H1 (cell line): ENCODE measurements at regions not wholly inside any gene's neighbourhood (a gene's known extent, or its start where the extent isn't known, plus 50 kb on each side); places are given as distances from the start of the nearest gene placed in this dataset.

Experiments
- CTCF ChIA-PET: fragments of 300-600 bp; sonication (Branson Sonifier 250); formaldehyde crosslinking; loops from one replicate; lab custom pipeline; 2021; ENCODE audit not compliant: partially characterized antibody; lab: Charles Lee
- POLR2A ChIA-PET: fragments of 300-600 bp; sonication (Branson Sonifier 250); formaldehyde crosslinking; loops from one replicate; lab custom pipeline; 2021; ENCODE audit warnings: inconsistent platforms; ENCODE audit not compliant: partially characterized antibody; lab: Charles Lee
- DNase-seq, 2 experiments: peaks; one replicate each; pipeline versions ENCODE4 v3.0.0 to v3.0.0-alpha.2; 2010 to 2022; ENCODE audit warnings: low spot score in 2 of 2, low read depth in 1 of 2, mixed read lengths in 1 of 2
- FAIRE-seq: peaks from 2 replicates; lab custom pipeline; 2011; peaks lifted over from hg19 to GRCh38; lab: Jason Lieb, UNC
- H2AFZ ChIP-seq: 2 replicates; pipeline ENCODE4 v1.8.1; 2012; ENCODE audit warnings: low read length, inconsistent platforms
- H2AK5ac ChIP-seq: 2 replicates; pipeline ENCODE4 v1.6.1; 2013; ENCODE audit warnings: low read depth, low read length
- H2BK120ac ChIP-seq: replicated peaks from 2 replicates; pipeline ENCODE3; 2013; ENCODE audit warnings: low read depth, low read length, inconsistent platforms
- H2BK12ac ChIP-seq: 2 replicates; pipeline ENCODE4 v1.6.1; 2013; ENCODE audit warnings: low read depth, low read length
- H2BK15ac ChIP-seq: 2 replicates; pipeline ENCODE4 v1.6.1; 2013; ENCODE audit warnings: low read length
- H2BK20ac ChIP-seq: 2 replicates; pipeline ENCODE4 v1.6.1; 2013; ENCODE audit warnings: low read length
- H2BK5ac ChIP-seq: 2 replicates; pipeline ENCODE4 v1.6.1; 2013; ENCODE audit warnings: low read depth, low read length
- H3K14ac ChIP-seq: 2 replicates; pipeline ENCODE4 v1.6.1; 2013; ENCODE audit warnings: inconsistent platforms; ENCODE audit not compliant: insufficient read length
- H3K18ac ChIP-seq: 2 replicates; pipeline ENCODE4 v1.6.1; 2013; ENCODE audit warnings: low read length; ENCODE audit errors: extremely low read depth
- H3K23ac ChIP-seq: 2 replicates; pipeline ENCODE4 v1.6.1; 2013; ENCODE audit warnings: inconsistent platforms; ENCODE audit not compliant: insufficient read length
- H3K23me2 ChIP-seq: 2 replicates; pipeline ENCODE4 v1.6.1; 2013; ENCODE audit warnings: low read depth, low read length
- H3K27ac ChIP-seq: 2 replicates; pipeline ENCODE4 v1.6.1; 2011; ENCODE audit warnings: low read depth, low read length, inconsistent platforms
- H3K27me3 ChIP-seq, 4 experiments: replicated peaks in 1 of 4; 1 replicate in 1 of 4; 2 replicates in 3 of 4; pipeline versions ENCODE4 v1.6.1 to v1.8.1; 2011 to 2013; ENCODE audit warnings: low read length in 3 of 4, mild to moderate bottlenecking in 3 of 4, inconsistent platforms in 2 of 4, mixed read lengths in 2 of 4, moderate library complexity in 1 of 4; ENCODE audit not compliant: control insufficient read depth in 3 of 4, insufficient read depth in 3 of 4; ENCODE audit errors: extremely low read depth in 1 of 4
- H3K36me3 ChIP-seq, 4 experiments: 2 replicates each; pipeline versions ENCODE4 v1.6.1 to v1.8.1; 2011 to 2013; ENCODE audit warnings: mild to moderate bottlenecking in 4 of 4, low read length in 3 of 4, moderate library complexity in 2 of 4, control low read depth in 1 of 4, inconsistent platforms in 1 of 4; ENCODE audit not compliant: insufficient read depth in 4 of 4, control insufficient read depth in 2 of 4
- H3K4ac ChIP-seq: replicated peaks from 2 replicates; pipeline ENCODE3; 2013; ENCODE audit warnings: low read length, low read depth, mixed read lengths, inconsistent platforms; ENCODE audit not compliant: insufficient read length
- H3K4me1 ChIP-seq, 4 experiments: replicated peaks in 1 of 4; 1 replicate in 1 of 4; 2 replicates in 3 of 4; pipeline versions ENCODE4 v1.6.1 to v1.8.1; 2011 to 2013; ENCODE audit warnings: low read length in 3 of 4, inconsistent platforms in 2 of 4, mixed read lengths in 1 of 4; ENCODE audit not compliant: insufficient read depth in 4 of 4, control insufficient read depth in 3 of 4
- H3K4me2 ChIP-seq, 2 experiments: 2 replicates each; pipeline versions ENCODE4 v1.6.1 to v1.8.1; 2011 to 2013; ENCODE audit warnings: low read depth in 2 of 2, low read length in 2 of 2, control low read depth in 1 of 2, inconsistent platforms in 1 of 2, mild to moderate bottlenecking in 1 of 2; ENCODE audit not compliant: insufficient read depth in 1 of 2
- H3K4me3 ChIP-seq, 4 experiments: fragments of 200-600, 300-600 bp in 1 of 4; sonication (generic), shearing (Covaris generic), sonication (Bioruptor Twin) in 1 of 4; 2 replicates each; pipeline versions ENCODE4 v1.5.1 to v1.8.1; 2011 to 2016; ENCODE audit warnings: low read length in 4 of 4, low read depth in 3 of 4, control low read depth in 2 of 4, inconsistent platforms in 2 of 4, mild to moderate bottlenecking in 2 of 4, mixed read lengths in 1 of 4, moderate library complexity in 1 of 4; ENCODE audit not compliant: insufficient read depth in 2 of 4; ENCODE audit errors: extremely low read depth in 1 of 4
- H3K56ac ChIP-seq: replicated peaks from 2 replicates; pipeline ENCODE3; 2013; ENCODE audit warnings: low read depth, mild to moderate bottlenecking, mixed read lengths, low read length, inconsistent platforms; ENCODE audit not compliant: insufficient read length
- H3K79me1 ChIP-seq: 2 replicates; pipeline ENCODE4 v1.6.1; 2013; ENCODE audit warnings: low read depth, low read length, control low read depth
- H3K79me2 ChIP-seq, 2 experiments: 2 replicates each; pipeline versions ENCODE4 v1.6.1 to v1.8.1; 2012 to 2013; ENCODE audit warnings: low read length in 2 of 2, mild to moderate bottlenecking in 2 of 2, inconsistent platforms in 1 of 2; ENCODE audit not compliant: insufficient read depth in 2 of 2, control insufficient read depth in 1 of 2
- H3K9ac ChIP-seq, 4 experiments: replicated peaks in 1 of 4; 1 replicate in 1 of 4; 2 replicates in 3 of 4; pipeline versions ENCODE4 v1.6.1 to v1.8.1; 2011 to 2013; ENCODE audit warnings: low read depth in 3 of 4, low read length in 3 of 4, control low read depth in 2 of 4, mild to moderate bottlenecking in 2 of 4, moderate library complexity in 2 of 4, inconsistent platforms in 1 of 4; ENCODE audit errors: extremely low read depth in 1 of 4
- H3K9me3 ChIP-seq, 2 experiments: 2 replicates each; pipeline versions ENCODE4 v1.6.1 to v1.8.1; 2012 to 2013; ENCODE audit warnings: mild to moderate bottlenecking in 2 of 2, moderate library complexity in 2 of 2, control low read depth in 1 of 2, inconsistent platforms in 1 of 2, low read depth in 1 of 2, low read length in 1 of 2, mixed read lengths in 1 of 2; ENCODE audit not compliant: insufficient read depth in 2 of 2
- H4K20me1 ChIP-seq, 2 experiments: replicated peaks in 1 of 2; 2 replicates each; pipeline versions ENCODE3 to v1.8.1; 2011 to 2013; ENCODE audit warnings: inconsistent platforms in 2 of 2, low read length in 2 of 2, mild to moderate bottlenecking in 1 of 2; ENCODE audit not compliant: insufficient read depth in 2 of 2, control insufficient read depth in 1 of 2
- H4K5ac ChIP-seq: 2 replicates; pipeline ENCODE4 v1.6.1; 2013; ENCODE audit warnings: low read length, low read depth, mixed read lengths, inconsistent platforms; ENCODE audit not compliant: insufficient read length
- H4K8ac ChIP-seq: 2 replicates; pipeline ENCODE4 v1.8.0; 2013; ENCODE audit warnings: mild to moderate bottlenecking, moderate library complexity, low read length, inconsistent platforms; ENCODE audit not compliant: insufficient read depth; ENCODE audit errors: extremely low read depth
- H4K91ac ChIP-seq: replicated peaks from 2 replicates; pipeline ENCODE3; 2013; ENCODE audit warnings: low read length, mixed read lengths, inconsistent platforms; ENCODE audit not compliant: insufficient read length
- CHD1 ChIP-seq: IDR thresholded peaks from 2 replicates; pipeline ENCODE4 v1.6.1; 2012; ENCODE audit warnings: low read depth, low read length, improper control_type of control experiment
- CTCF ChIP-seq, 3 experiments: IDR thresholded peaks; 1 replicate in 2 of 3; 2 replicates in 1 of 3; pipeline versions ENCODE4 v1.5.1 to v1.6.1; 2011; ENCODE audit warnings: low read length in 3 of 3, mild to moderate bottlenecking in 3 of 3, inconsistent platforms in 2 of 3, low read depth in 1 of 3, moderate library complexity in 1 of 3; ENCODE audit not compliant: insufficient read depth in 1 of 3; ENCODE audit errors: control extremely low read depth in 1 of 3
- HDAC6 ChIP-seq: IDR thresholded peaks from one replicate; pipeline ENCODE4 v1.7.1; 2012; ENCODE audit warnings: low read depth, mild to moderate bottlenecking, inconsistent platforms, low read length, moderate library complexity
- WGBS, 2 experiments: shearing (Covaris generic) in 1 of 2; methylation state at CpG; one replicate each; pipeline versions ENCODE4 v1.1.6 to v1.1.7; 2013 to 2015; ENCODE audit warnings: low lambda C conversion rate in 2 of 2, mixed read lengths in 2 of 2, inconsistent platforms in 1 of 2, low coverage in 1 of 2, missing lambda C conversion rate in 1 of 2; ENCODE audit not compliant: insufficient replicate concordance in 2 of 2, insufficient coverage in 1 of 2, insufficient read length in 1 of 2; ENCODE audit errors: extremely low coverage in 1 of 2, missing lambda C conversion rate in 1 of 2; 5-methylcytosine and 5-hydroxymethylcytosine counted together

DNA sequence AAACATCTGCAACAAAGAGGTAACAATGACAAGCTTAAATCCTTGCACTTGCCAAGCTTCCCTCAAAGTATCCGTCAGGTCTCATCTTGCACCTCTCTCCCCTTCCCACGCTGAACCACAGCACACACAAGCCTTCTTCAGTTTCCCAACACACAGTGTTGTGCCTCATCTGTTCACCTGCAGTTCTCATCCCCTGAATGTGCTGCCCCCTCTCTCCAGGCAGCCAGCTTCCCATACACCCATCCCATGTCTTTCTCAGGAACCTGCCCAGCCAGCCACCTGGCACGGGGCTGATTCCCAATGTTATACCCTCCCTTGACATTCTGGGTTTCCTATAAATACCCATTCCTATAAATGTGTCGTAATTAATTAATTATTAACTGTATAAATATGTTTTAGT lies 314.8 kb downstream of the PRELID2 start:
- FAIRE-seq (no peak), DNase-seq (no peak)
- Histone ChIP-seq H2AFZ (no peak overlapping the region), H3K14ac (no peak overlapping the region), H4K20me1 (no peaks in the 10 kb centered on the region), H3K9me3 (no peaks in the 10 kb centered on the region), H2BK120ac (no peak overlapping the region), H3K4me2 (no peak overlapping the region), H3K79me1 (no peaks in the 10 kb centered on the region), H3K27ac (no peak overlapping the region), H4K5ac (no peak overlapping the region), H2AK5ac (no peak overlapping the region), H2BK15ac (no peak overlapping the region), H4K8ac (no peak overlapping the region), H3K56ac (no peak overlapping the region), H3K23me2 (no peaks in the 10 kb centered on the region), H3K36me3 (no peaks in the 10 kb centered on the region), H3K4me3 (no peak overlapping the region), H2BK20ac (no peak overlapping the region), H2BK12ac (no peak overlapping the region), H3K79me2 (no peaks in the 10 kb centered on the region), H4K91ac (no peak overlapping the region), H3K4ac (no peak overlapping the region), H3K4me1 (peaks cover 0 to 3% (median 1%) of the 10 kb centered on the region in 4 experiments; a peak in 2 of 7 replicates), H3K23ac (no peak overlapping the region), H2BK5ac (no peak overlapping the region), H3K27me3 (no peaks in the 10 kb centered on the region), H3K18ac (no peak overlapping the region), H3K9ac (no peak overlapping the region)
- ChIA-PET CTCF (interaction anchor here (1.0 kb wide), 1 partner anchor 20 kb away, joined by 3 read pairs; no protein-coding TSS in a partner anchor), POLR2A (no interaction called here)
- TF ChIP-seq HDAC6: no peak
- TF ChIP-seq CHD1: no peak
- peak in 1 of 3 experiments; percentile 5; a peak in 1 of 4 replicates for TF ChIP-seq CTCF (IDR thresholded peaks at IDR 0.05; ENCODE audit: control extremely low read depth in 1 of 3, insufficient read depth in 1 of 3, low read depth in 1 of 3, low read length in 3 of 3)
- WGBS, 2 experiments: 79% methylated on average over 4 of the region's 4 CpGs; no CpG with 5 or more reads in 1 of the 2 experiments
